ENCODE measurements at regions not wholly inside any gene's neighbourhood (a gene's known extent, or its start where the extent isn't known, plus 50 kb on each side); places are given as distances from the start of the nearest gene placed in this dataset.

DNA sequence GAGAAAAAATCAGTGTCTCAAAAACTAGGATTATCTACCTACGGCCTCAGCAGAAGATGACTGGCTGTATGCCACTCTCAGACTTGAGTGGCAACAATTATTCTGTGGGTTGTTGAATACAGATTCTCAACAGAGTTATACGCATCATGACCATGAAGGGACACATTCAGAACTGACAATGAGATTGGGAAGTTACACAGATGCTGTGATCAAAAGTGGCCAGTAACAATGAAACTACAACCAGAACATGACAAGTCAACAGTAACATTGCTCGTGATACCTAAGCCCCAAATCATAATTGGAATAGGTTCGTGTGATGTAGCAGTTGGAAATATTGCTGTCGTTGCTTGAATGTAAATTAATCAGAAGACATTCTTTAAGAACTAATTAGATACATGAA is 957.5 kb upstream of the CDH9 start:
- H3K4me3 ChIP-seq (ENCODE audit: low read depth, low read length): no peak overlapping the region
- TF ChIP-seq CTCF (IDR thresholded peaks at IDR 0.05; ENCODE audit: low read depth, low read length): no peak

- TF ChIP-seq CTCF (IDR thresholded peaks at IDR 0.05; ENCODE audit: low read depth, low read length): no peak
- no peak overlapping the region for H3K4me3 ChIP-seq (ENCODE audit: low read depth, low read length)
Observed at GRCh38 chr5:27978322-27978721, 939.9 kb upstream of the CDH9 start.

- no peak for TF ChIP-seq CTCF (IDR thresholded peaks at IDR 0.05; ENCODE audit: low read depth, low read length)
Observed at GRCh38 chr5:27969157-27969556, 930.8 kb upstream of the CDH9 start.

GRCh38 chr5:27963050-27963783 is 924.8 kb upstream of the CDH9 start:
- TF ChIP-seq CTCF (IDR thresholded peaks at IDR 0.05; ENCODE audit: low read depth, low read length): no peak
- H3K4me3 ChIP-seq (ENCODE audit: low read depth, low read length): no peak overlapping the region

More at GRCh38 chr5:27969157-27969556, 930.8 kb upstream of the CDH9 start:
- no peak overlapping the region for H3K4me3 ChIP-seq (ENCODE audit: low read depth, low read length)

- no peak for TF ChIP-seq CTCF (IDR thresholded peaks at IDR 0.05; ENCODE audit: low read depth, low read length)
- no peak overlapping the region for H3K4me3 ChIP-seq (ENCODE audit: low read depth, low read length)
Observed at GRCh38 chr5:27962198-27962597, 923.8 kb upstream of the CDH9 start.

DNA sequence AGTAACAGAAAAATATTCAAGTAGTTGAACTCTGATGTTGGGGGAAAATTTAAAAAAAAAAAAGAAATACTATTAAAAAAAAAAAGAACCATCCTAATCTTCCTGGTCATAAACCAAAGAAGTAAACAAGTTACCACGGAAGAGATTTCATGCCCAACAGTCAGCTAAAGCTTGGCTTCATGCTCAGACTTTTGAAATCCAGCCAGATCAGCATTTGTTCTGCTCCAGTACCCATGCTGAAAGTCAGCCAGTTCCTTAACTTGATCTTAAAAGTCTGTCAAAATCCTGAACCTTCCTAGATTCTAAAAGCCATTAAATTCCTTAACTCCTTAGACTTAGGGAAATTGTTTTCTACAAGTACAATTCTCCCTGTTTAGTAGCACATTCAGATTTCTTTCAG is 908.7 kb upstream of the CDH9 start:
- TF ChIP-seq CTCF (IDR thresholded peaks at IDR 0.05; ENCODE audit: low read depth, low read length): no peak
- H3K4me3 ChIP-seq (ENCODE audit: low read depth, low read length): no peak overlapping the region

- no peak for TF ChIP-seq CTCF (IDR thresholded peaks at IDR 0.05; ENCODE audit: low read depth, low read length)
Observed at GRCh38 chr5:27944471-27944870, 906.1 kb upstream of the CDH9 start.

More at GRCh38 chr5:27944471-27944870, 906.1 kb upstream of the CDH9 start:
- no peak overlapping the region for H3K4me3 ChIP-seq (ENCODE audit: low read depth, low read length)

Data from WI38 (cell line).